ENCODE measurements at regions not wholly inside any gene's neighbourhood (a gene's known extent, or its start where the extent isn't known, plus 50 kb on each side); places are given as distances from the start of the nearest gene placed in this dataset.

- TF ChIP-seq CTCF (IDR thresholded peaks at IDR 0.05; ENCODE audit: low read depth, low read length, missing input control) = no peak
- TF ChIP-seq GABPA (IDR thresholded peaks at IDR 0.05 in 1 of 2, conservative IDR thresholded peaks at IDR 0.05 in 1 of 2) = no peak
- TF ChIP-seq YY1 (IDR thresholded peaks at IDR 0.05) = no peak
- TF ChIP-seq TAF1 (conservative IDR thresholded peaks at IDR 0.05) = no peak
- TF ChIP-seq RAD21 (IDR thresholded peaks at IDR 0.05) = no peak
These were observed 490.2 kb downstream of the BRINP3 start for GRCh38 chr1:189987509-189987908.

Measured in liver (tissue), 3 donors.